ENCODE measurements at regions not wholly inside any gene's neighbourhood (a gene's known extent, or its start where the extent isn't known, plus 50 kb on each side); places are given as distances from the start of the nearest gene placed in this dataset.

DNA sequence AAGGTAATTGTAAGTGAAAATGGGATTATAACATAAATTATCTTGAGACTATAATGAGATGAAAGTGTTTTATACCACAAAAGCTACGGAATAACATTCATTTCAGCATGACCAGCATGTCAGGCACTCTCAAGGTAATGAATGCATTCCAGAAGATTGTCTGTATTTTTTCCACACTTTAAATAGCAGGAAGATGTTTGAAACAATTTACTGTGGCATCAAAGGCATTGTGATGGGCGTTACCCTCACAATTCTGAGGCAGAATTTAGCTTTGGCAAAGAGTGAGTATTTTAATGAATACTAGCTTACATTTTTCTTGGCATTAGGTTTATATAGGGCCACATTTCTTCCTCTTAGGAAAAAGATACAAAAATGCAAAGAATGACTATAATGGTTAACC is 627.2 kb downstream of the BCKDHB start:
- TF ChIP-seq SREBF2 (IDR thresholded peaks at IDR 0.05) (no peak), ESRRA (IDR thresholded peaks at IDR 0.05; ENCODE audit: borderline replicate concordance, low read length) (no peak), ZFP36 (IDR thresholded peaks at IDR 0.05; ENCODE audit: borderline replicate concordance, partially characterized antibody) (no peak), BHLHE40 (IDR thresholded peaks at IDR 0.05; ENCODE audit: low read depth, low read length) (no peak), JUNB (IDR thresholded peaks at IDR 0.05) (no peak), MYC (IDR thresholded peaks at IDR 0.05; ENCODE audit: borderline replicate concordance, low read length) (no peak), POLR2A (IDR thresholded peaks at IDR 0.05; ENCODE audit: low read length) (no peak)
- TF ChIP-seq, protein P1, sequence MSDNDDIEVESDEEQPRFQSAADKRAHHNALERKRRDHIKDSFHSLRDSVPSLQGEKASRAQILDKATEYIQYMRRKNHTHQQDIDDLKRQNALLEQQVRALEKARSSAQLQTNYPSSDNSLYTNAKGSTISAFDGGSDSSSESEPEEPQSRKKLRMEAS (IDR thresholded peaks at IDR 0.05) = no peak
- TF ChIP-seq, protein P2, sequence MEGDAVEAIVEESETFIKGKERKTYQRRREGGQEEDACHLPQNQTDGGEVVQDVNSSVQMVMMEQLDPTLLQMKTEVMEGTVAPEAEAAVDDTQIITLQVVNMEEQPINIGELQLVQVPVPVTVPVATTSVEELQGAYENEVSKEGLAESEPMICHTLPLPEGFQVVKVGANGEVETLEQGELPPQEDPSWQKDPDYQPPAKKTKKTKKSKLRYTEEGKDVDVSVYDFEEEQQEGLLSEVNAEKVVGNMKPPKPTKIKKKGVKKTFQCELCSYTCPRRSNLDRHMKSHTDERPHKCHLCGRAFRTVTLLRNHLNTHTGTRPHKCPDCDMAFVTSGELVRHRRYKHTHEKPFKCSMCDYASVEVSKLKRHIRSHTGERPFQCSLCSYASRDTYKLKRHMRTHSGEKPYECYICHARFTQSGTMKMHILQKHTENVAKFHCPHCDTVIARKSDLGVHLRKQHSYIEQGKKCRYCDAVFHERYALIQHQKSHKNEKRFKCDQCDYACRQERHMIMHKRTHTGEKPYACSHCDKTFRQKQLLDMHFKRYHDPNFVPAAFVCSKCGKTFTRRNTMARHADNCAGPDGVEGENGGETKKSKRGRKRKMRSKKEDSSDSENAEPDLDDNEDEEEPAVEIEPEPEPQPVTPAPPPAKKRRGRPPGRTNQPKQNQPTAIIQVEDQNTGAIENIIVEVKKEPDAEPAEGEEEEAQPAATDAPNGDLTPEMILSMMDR (IDR thresholded peaks at IDR 0.05) = no peak
- TF ChIP-seq, protein P3, sequence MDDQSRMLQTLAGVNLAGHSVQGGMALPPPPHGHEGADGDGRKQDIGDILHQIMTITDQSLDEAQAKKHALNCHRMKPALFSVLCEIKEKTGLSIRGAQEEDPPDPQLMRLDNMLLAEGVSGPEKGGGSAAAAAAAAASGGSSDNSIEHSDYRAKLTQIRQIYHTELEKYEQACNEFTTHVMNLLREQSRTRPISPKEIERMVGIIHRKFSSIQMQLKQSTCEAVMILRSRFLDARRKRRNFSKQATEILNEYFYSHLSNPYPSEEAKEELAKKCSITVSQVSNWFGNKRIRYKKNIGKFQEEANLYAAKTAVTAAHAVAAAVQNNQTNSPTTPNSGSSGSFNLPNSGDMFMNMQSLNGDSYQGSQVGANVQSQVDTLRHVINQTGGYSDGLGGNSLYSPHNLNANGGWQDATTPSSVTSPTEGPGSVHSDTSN (IDR thresholded peaks at IDR 0.05) = no peak
- TF ChIP-seq, protein P4, sequence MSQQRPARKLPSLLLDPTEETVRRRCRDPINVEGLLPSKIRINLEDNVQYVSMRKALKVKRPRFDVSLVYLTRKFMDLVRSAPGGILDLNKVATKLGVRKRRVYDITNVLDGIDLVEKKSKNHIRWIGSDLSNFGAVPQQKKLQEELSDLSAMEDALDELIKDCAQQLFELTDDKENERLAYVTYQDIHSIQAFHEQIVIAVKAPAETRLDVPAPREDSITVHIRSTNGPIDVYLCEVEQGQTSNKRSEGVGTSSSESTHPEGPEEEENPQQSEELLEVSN (IDR thresholded peaks at IDR 0.05; ENCODE audit: borderline replicate concordance, low read depth) = no peak
